HEK293T (cell line): ENCODE measurements at regions not wholly inside any gene's neighbourhood (a gene's known extent, or its start where the extent isn't known, plus 50 kb on each side); places are given as distances from the start of the nearest gene placed in this dataset.

Experiments
- CTCF ChIA-PET: fragments of 350-600 bp; formaldehyde crosslinking; extraction: SDS; loops from one replicate; lab custom pipeline; 2021; ENCODE audit warnings: antibody characterized with exemption, inconsistent platforms; lab: Yijun Ruan, JAX
- POLR2A ChIA-PET: fragments of 350-600 bp; formaldehyde crosslinking; extraction: SDS; loops from one replicate; lab custom pipeline; 2020; ENCODE audit warnings: antibody characterized with exemption, inconsistent platforms; lab: Yijun Ruan, JAX
- DNase-seq: peaks from one replicate; pipeline ENCODE4 v3.0.0; 2012; ENCODE audit warnings: mixed read lengths; ENCODE audit errors: extremely low spot score
- ARNT ChIP-seq: fragments of 450-650 bp; IDR thresholded peaks from 2 replicates; pipeline ENCODE4 v1.6.1; 2017; ENCODE audit warnings: mild to moderate bottlenecking
- BHLHE40 ChIP-seq: fragments of 450-650 bp; IDR thresholded peaks from 2 replicates; pipeline ENCODE4 v1.6.1; 2016; ENCODE audit warnings: mild to moderate bottlenecking, moderate library complexity, borderline replicate concordance
- CTBP1 ChIP-seq: fragments of 450-650 bp; IDR thresholded peaks from 2 replicates; pipeline ENCODE4 v1.6.1; 2016; ENCODE audit warnings: borderline replicate concordance
- ELF4 ChIP-seq: fragments of 450-650 bp; IDR thresholded peaks from 2 replicates; pipeline ENCODE4 v1.6.1; 2017; ENCODE audit warnings: antibody characterized with exemption
- FOXA1 ChIP-seq: fragments of 450-650 bp; IDR thresholded peaks from 2 replicates; pipeline ENCODE4 v1.6.1; 2016; ENCODE audit warnings: mild to moderate bottlenecking
- FOXK2 ChIP-seq: fragments of 450-650 bp; IDR thresholded peaks from 2 replicates; pipeline ENCODE4 v1.6.1; 2016; ENCODE audit warnings: mild to moderate bottlenecking
- FOXM1 ChIP-seq: fragments of 450-650 bp; IDR thresholded peaks from 2 replicates; pipeline ENCODE4 v1.6.1; 2017; ENCODE audit warnings: mild to moderate bottlenecking, borderline replicate concordance
- HDGF ChIP-seq: fragments of 450-650 bp; IDR thresholded peaks from 2 replicates; pipeline ENCODE4 v1.6.1; 2017; ENCODE audit warnings: antibody characterized with exemption, borderline replicate concordance
- L3MBTL2 ChIP-seq: fragments of 450-650 bp; conservative IDR thresholded peaks from 2 replicates; pipeline ENCODE4 v1.6.1; 2016; ENCODE audit warnings: mild to moderate bottlenecking
- LEF1 ChIP-seq: fragments of 450-650 bp; IDR thresholded peaks from 2 replicates; pipeline ENCODE4 v1.6.1; 2017; ENCODE audit warnings: mild to moderate bottlenecking, borderline replicate concordance
- NFRKB ChIP-seq: fragments of 450-650 bp; IDR thresholded peaks from 2 replicates; pipeline ENCODE4 v1.6.1; 2016; ENCODE audit warnings: mild to moderate bottlenecking, moderate library complexity
- SP1 ChIP-seq: fragments of 450-650 bp; IDR thresholded peaks from 2 replicates; pipeline ENCODE4 v1.6.1; 2017
- SUZ12 ChIP-seq: fragments of 450-650 bp; IDR thresholded peaks from 2 replicates; pipeline ENCODE4 v1.6.1; 2016; ENCODE audit warnings: mild to moderate bottlenecking
- TARDBP ChIP-seq: fragments of 450-650 bp; IDR thresholded peaks from 2 replicates; pipeline ENCODE4 v1.6.1; 2016
- ZNF384 ChIP-seq: fragments of 450-650 bp; IDR thresholded peaks from 2 replicates; pipeline ENCODE4 v1.6.1; 2016
- TF ChIP-seq, protein P1 (sequence below): fragments of 450-650 bp; IDR thresholded peaks from 2 replicates; pipeline ENCODE4 v1.6.1; 2016

- ChIA-PET CTCF (no interaction called here), POLR2A (no interaction called here)
- no peak for DNase-seq
- TF ChIP-seq SUZ12, result no peak
- TF ChIP-seq SP1, result no peak
- TF ChIP-seq ARNT, result no peak
- TF ChIP-seq LEF1, result no peak
- no peak for TF ChIP-seq CTBP1
- TF ChIP-seq BHLHE40, result no peak
These were observed 83.6 kb upstream of the LHX5 start for GRCh38 chr12:113555226-113555625.

DNA sequence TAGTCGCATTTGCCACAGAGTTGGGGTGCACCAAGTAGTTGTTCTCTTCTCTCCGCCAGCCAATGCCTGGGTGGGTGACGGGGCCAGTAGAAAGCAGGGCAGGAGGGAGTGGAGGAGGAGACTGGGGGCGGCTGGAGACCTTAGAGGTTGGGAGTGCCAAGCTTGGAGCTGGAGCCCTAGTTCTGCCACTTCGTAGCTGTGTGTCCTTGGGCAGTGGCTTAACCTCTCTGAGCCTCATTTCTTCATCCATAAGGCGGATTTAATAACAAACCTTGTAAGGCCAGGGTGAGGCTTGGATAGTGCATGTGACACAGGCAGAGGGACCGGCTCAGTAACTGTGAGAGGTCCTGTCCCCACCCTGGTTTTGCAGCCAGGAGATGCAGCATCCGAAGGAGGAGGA lies 81.1 kb upstream of the LHX5 start:
- DNase-seq, result no peak
- ChIA-PET CTCF (no interaction called here), POLR2A (no interaction called here)
- TF ChIP-seq NFRKB (no peak), FOXK2 (no peak), ZNF384 (no peak), CTBP1 (no peak), FOXM1 (no peak), BHLHE40 (no peak), ELF4 (no peak)
- TF ChIP-seq, protein P1, sequence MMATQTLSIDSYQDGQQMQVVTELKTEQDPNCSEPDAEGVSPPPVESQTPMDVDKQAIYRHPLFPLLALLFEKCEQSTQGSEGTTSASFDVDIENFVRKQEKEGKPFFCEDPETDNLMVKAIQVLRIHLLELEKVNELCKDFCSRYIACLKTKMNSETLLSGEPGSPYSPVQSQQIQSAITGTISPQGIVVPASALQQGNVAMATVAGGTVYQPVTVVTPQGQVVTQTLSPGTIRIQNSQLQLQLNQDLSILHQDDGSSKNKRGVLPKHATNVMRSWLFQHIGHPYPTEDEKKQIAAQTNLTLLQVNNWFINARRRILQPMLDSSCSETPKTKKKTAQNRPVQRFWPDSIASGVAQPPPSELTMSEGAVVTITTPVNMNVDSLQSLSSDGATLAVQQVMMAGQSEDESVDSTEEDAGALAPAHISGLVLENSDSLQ, result no peak

DNA sequence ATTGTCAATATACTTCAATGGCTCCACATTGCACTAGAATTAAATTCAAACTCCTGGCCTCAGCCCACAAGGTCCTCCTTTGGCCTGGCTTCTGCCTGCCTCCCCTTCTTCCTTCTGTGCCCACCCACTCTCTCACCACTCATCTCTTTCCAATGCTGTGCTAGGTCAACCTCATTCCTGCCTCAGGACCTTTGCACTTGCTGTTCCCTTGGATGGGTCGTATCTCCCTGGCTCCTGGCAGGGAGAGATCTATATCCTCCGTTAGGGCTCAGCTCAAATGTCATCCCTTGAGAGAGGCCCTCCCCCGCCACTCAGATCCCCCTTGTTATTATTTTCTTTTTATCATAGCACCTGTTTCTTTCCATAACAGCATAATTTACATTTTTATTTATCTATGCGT lies 79.9 kb upstream of the LHX5 start:
- no peak for DNase-seq
- no peak for TF ChIP-seq CTBP1
- POLR2A ChIA-PET, result no interaction called here
- CTCF ChIA-PET, result no interaction called here

- ChIA-PET CTCF (no interaction called here), POLR2A (no interaction called here)
- no peak for TF ChIP-seq CTBP1
- no peak for TF ChIP-seq LEF1
- TF ChIP-seq TARDBP, result no peak
- TF ChIP-seq ARNT, result no peak
- DNase-seq, result no peak
These were observed 76.8 kb upstream of the LHX5 start for GRCh38 chr12:113548467-113548866.

GRCh38 chr12:113546916-113547863 lies 75.5 kb upstream of the LHX5 start:
- ChIA-PET POLR2A (no interaction called here), CTCF (no interaction called here)
- no peak for DNase-seq
- TF ChIP-seq FOXK2 (no peak), TARDBP (no peak)

DNA sequence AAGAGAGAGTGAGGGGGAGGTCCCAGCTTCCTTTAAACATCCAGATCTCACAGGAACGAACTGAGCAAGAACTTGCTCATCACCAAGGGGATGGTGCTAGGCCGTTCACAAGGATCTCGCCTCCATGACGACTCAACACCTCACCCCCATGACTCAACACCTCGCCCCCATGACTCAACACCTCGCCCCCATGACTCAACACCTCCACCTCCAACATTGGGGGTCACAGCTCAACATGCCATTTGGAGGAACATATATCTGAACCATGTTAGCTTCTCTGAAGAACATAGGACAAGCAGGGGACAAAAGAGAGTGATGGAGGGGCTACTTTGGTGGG lies 66.0 kb upstream of the LHX5 start:
- CTCF ChIA-PET, result no interaction called here

DNA sequence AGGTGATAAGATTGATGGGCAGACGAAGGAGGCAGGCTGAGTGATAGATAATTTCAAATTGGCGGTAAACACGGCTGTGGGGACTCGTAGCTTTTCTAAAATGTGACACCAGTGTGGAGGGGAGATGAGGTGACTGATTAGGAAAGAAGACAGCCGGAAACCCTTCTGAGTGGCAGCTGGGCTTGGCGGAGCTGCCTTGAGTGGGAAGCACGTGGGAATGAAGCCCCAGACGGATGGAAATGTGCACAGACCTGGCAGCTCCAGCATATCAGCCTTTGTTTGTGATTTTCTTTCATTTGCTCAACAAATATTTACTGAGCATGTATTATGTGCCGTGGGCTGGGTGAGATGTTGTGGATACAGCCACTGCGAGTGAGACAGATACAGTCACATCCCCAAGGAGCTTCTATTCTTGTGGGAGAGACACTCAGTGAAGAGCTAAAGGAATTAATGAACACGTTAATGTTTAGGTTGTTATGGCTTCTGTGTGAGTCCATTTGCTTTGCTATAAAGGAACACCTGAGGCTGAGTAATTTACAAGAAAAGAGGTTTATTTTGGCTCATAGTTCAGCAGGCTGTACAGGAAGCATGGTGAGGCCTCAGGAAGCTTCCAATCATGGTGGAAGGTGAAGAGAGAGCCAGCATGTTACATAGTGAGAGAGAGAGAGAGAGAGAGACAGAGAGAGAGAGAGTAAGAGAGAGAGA lies 65.5 kb upstream of the LHX5 start:
- TF ChIP-seq CTBP1 (no peak), FOXM1 (no peak), NFRKB (no peak), FOXK2 (no peak), L3MBTL2 (no peak), ZNF384 (no peak), LEF1 (no peak), SP1 (no peak), ELF4 (no peak), FOXA1 (no peak), TARDBP (no peak), HDGF (no peak), SUZ12 (no peak), ARNT (no peak), BHLHE40 (no peak)
- TF ChIP-seq, protein P1, result no peak
- DNase-seq, result no peak
- POLR2A ChIA-PET, result no interaction called here
- CTCF ChIA-PET, result no interaction called here

More for the DNA sequence above, 66.0 kb upstream of the LHX5 start:
- no peak for DNase-seq
- POLR2A ChIA-PET, result no interaction called here
- TF ChIP-seq ZNF384, result no peak
- no peak for TF ChIP-seq CTBP1
- no peak for TF ChIP-seq BHLHE40
- no peak for TF ChIP-seq ELF4
- no peak for TF ChIP-seq ARNT
- TF ChIP-seq FOXA1, result no peak
- no peak for TF ChIP-seq SUZ12
- TF ChIP-seq, protein P1, result no peak
- no peak for TF ChIP-seq FOXK2
- TF ChIP-seq TARDBP, result no peak
- no peak for TF ChIP-seq SP1
- TF ChIP-seq L3MBTL2, result no peak
